ENCODE measurements at regions not wholly inside any gene's neighbourhood (a gene's known extent, or its start where the extent isn't known, plus 50 kb on each side); places are given as distances from the start of the nearest gene placed in this dataset.
"Not testable (repeated sequence)": the region's sequence is repeated elsewhere in the genome, so short reads cannot be mapped to it uniquely, and the experiment has no call there.

DNA sequence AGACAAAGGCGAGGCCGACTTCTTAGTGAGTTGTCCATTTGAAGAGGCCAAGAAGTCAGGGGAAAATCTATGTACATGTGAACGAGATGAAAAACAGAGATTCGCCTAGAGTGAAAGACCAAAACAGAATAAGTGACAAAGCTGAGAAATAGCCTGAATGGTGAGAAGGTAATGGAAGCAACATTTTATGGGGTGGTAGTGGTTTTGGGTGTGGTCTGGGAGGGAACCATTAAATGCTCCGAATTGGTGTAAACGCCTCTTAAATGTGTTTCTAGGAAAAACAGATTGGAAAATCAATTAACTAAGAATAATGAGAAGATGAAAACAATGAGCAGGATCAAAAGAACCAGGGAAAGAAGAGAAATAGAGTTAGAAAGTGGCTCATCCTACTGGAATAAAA is 83.8 kb upstream of the MANSC4 start:
- DNase-seq (ENCODE audit: low spot score), result no peak

DNA sequence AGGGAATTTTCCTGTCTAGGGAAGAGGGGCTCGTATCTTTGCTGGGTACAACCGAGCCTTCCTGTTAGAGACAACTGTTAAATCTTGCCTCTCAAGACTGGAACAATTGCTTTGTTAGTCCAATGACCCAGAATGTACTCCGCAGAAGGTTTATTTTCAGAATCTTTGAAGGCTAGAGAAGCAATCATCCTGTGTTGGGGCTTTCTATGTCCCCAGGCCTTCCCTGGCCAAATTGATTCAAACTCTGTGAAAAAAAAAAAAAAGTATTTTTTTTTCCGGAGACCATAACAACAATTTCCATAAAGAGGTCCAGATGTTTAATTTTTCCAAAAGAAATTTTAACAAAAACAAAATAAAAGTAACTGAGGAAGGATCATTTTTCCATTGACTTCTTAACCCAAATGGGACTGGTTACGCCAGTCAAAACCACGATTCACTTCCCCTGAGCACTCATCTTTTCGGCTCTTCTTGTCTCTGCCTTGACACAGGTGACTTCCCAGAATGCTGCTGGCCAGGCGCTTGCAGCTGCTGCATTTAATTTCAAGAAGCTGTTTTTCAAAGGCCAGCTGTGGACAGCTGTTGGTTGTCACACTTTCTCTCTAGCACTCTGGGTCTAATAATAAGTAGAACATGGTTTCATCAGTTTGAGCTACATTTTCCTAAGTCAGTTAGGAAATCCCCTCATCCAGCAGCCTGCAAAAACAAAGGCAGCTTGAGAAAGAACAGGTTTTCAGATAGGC is 81.6 kb upstream of the MANSC4 start:
- DNase-seq (ENCODE audit: low spot score), result no peak

DNA sequence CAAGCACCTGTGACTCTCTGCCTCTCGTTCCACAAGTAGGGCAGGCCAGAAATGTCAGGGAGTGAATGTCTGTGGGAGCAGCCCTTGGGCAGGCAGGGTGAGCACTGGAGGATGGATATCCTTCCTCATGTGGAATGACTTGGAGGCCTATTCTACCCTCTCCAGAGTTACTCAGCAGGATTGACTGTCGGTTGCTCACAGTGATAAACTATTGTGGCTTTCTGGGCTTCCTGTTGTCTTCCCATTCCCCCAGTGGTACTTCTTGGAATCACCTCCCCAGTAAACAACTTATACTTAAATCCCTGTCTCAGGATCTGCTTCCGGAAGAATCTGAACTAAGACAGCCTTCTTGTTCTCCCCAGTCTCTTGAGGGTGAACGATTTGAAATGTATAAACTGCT is 79.6 kb upstream of the MANSC4 start:
- no peak for DNase-seq (ENCODE audit: low spot score)

DNA sequence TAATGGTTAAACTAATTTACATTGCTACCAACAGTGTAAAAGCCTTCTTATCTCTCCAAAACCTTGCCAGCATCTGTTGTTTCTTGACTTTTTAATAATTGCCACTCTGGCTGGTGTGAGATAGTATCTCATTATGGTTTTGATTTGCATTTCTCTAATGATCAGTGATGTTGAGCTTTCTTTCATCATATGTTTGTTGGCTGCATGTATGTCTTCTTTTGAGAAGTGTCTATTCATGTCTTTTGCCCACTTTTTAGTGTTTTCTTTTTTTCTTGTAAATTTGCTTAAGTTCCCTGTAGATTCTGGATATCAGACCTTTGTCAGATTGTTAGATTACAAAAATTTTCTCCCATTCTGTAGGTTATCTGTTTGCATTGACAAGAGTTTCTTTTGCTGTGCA is 77.0 kb upstream of the MANSC4 start:
- not testable (repeated sequence) for DNase-seq (ENCODE audit: low spot score)

- DNase-seq (ENCODE audit: low spot score), result no peak
Measured at GRCh38 chr12:27852742-27853141, 72.7 kb upstream of the MANSC4 start.
